Adrenal gland (tissue), 9 donors: ENCODE measurements at regions not wholly inside any gene's neighbourhood (a gene's known extent, or its start where the extent isn't known, plus 50 kb on each side); places are given as distances from the start of the nearest gene placed in this dataset.
"Not testable (repeated sequence)": the region's sequence is repeated elsewhere in the genome, so short reads cannot be mapped to it uniquely, and the experiment has no call there.

Source experiments
- DNase-seq, 7 donors: peaks; one replicate each; pipeline ENCODE4 v3.0.0-alpha.2; 2019 to 2020
- H3K27ac ChIP-seq, 5 donors: fragments of 200-600 bp; sonication (generic) in 4 of 5; 1 replicate in 3 of 5; 2 replicates in 2 of 5; pipeline versions ENCODE4 v1.5.1 to v1.8.0; 2016 to 2020; ENCODE audit warnings: mild to moderate bottlenecking in 1 of 5
- H3K27me3 ChIP-seq: fragments of 200-600 bp; 2 replicates; pipeline ENCODE4 v1.8.0; 2021
- H3K36me3 ChIP-seq, 2 donors: fragments of 200-600 bp; replicated peaks in 1 of 2; 1 replicate in 1 of 2; 2 replicates in 1 of 2; pipeline versions ENCODE4 v1.5.1 to v1.8.0; 2018 to 2022
- H3K4me1 ChIP-seq, 2 donors: fragments of 200-600 bp; replicated peaks in 1 of 2; 1 replicate in 1 of 2; 2 replicates in 1 of 2; pipeline versions ENCODE4 v1.5.1 to v1.8.0; 2018 to 2021
- H3K4me3 ChIP-seq, 4 donors: fragments of 200-600 bp; sonication (generic) in 3 of 4; one replicate each; pipeline ENCODE4 v1.5.1; 2016 to 2018
- H3K9me3 ChIP-seq, 3 donors: fragments of 200-600 bp; sonication (generic) in 1 of 3; replicated peaks in 1 of 3; 1 replicate in 2 of 3; 2 replicates in 1 of 3; pipeline versions ENCODE4 v1.5.1 to v1.8.0; 2016 to 2021
- CTCF ChIP-seq, 6 experiments: fragments of 450-650 bp in 4 of 6; fragments of 200-600 bp in 2 of 6; sonication (generic) in 1 of 6; IDR thresholded peaks; 1 replicate in 5 of 6; 2 replicates in 1 of 6; pipeline versions ENCODE4 v1.5.1 to v1.8.0; 2016 to 2021; ENCODE audit warnings: antibody characterized with exemption in 6 of 6, mild to moderate bottlenecking in 2 of 6, moderate library complexity in 1 of 6
- POLR2A ChIP-seq, 2 donors: fragments of 450-650 bp; IDR thresholded peaks; one replicate each; pipeline ENCODE4 v1.6.1; 2017; ENCODE audit warnings: antibody characterized with exemption in 2 of 2, mild to moderate bottlenecking in 2 of 2, moderate library complexity in 1 of 2
- WGBS, 4 donors: extraction: QIAGEN DNeasy Blood & Tissue Kit in 2 of 4; methylation state at CpG; one replicate each; pipeline versions ENCODE4 v1.1.5 to v1.1.7; 2013 to 2017; 5-methylcytosine and 5-hydroxymethylcytosine counted together
- intact Hi-C, 2 donors: fragments of 100-400 bp; cut with DNase I; formaldehyde crosslinking; loops; one replicate each; pipeline versions ENCODE4 v1.14.1 to v1.15.0; 2022 to 2023
- donor health status: healthy with polysubstance abuse.
- donor health status: Bipolar disorder and iron deficiency.
- donor health status: DM: yes; HTN: yes; CAD: no.
- donor health status: DM: no; HTN: no; CAD: no.
- donor health status: DM: no; HTN: no; CAD: no.

DNA sequence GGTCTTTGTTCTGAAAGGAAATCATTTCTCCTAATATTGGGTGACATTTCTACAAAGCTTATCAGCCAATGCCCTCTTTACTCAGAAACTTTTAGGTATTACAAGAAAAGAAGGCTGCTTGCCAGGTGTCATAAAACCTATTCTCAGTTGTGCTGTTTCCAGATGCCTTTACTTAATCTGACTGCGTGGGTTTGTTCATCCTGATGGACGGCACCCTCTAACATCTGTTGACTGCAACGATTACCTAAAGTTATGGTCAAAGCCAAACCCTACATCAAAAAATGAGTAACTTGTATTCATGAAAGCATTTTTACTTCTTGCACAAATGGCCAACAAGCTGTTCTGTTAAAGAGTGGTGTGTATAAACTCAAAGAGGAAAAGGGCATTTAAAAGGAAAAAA, 207.7 kb upstream of the PDZRN3 start:
- intact Hi-C loops: no loop called here
- TF ChIP-seq POLR2A (IDR thresholded peaks at IDR 0.05) (no peak), CTCF (IDR thresholded peaks at IDR 0.05) (no peak)
- no peaks in the 10 kb centered on the region for H3K4me1 ChIP-seq
- H3K9me3 ChIP-seq: no peaks in the 10 kb centered on the region
- no peaks in the 10 kb centered on the region for H3K36me3 ChIP-seq
- no peak overlapping the region for H3K4me3 ChIP-seq
- no peak for DNase-seq
- H3K27ac ChIP-seq: no peak overlapping the region
- H3K27me3 ChIP-seq: no peaks in the 10 kb centered on the region
- 33 to 74% (median 56%) methylated on average over 3 of the region's 3 CpGs for WGBS, 4 donors

DNA sequence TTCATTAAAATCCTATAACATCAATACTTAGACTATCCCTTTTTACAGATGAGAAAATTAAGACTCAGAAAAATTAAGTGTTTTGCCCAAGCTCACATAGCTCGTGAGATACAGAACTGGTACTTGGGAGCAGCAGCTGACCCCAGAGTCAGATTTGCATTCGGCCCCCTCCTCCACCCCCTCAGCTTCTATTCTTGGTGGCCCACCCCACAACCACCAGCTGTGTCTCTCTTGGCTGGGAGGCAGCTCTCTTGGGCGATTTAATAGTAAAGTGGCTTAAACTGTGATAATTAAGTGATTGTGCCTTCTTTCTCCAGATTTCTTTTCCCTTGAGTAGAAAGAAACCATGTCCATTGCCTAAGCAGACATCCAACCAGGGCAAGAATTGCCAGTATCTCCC, 203.6 kb upstream of the PDZRN3 start:
- H3K4me3 ChIP-seq: no peak overlapping the region
- TF ChIP-seq POLR2A (IDR thresholded peaks at IDR 0.05) (no peak), CTCF (IDR thresholded peaks at IDR 0.05) (no peak)
- H3K27me3 ChIP-seq: no peaks in the 10 kb centered on the region
- H3K9me3 ChIP-seq: no peaks in the 10 kb centered on the region
- DNase-seq: no peak
- no peaks in the 10 kb centered on the region for H3K36me3 ChIP-seq
- peaks cover 0 to 6% of the 10 kb centered on the region in 2 donors for H3K4me1 ChIP-seq
- 58 to 75% (median 68%) methylated on average over 3 of the region's 3 CpGs for WGBS, 4 donors
- intact Hi-C loops: no loop called here
- H3K27ac ChIP-seq: peak overlapping the region in 1 of 5 donors; percentile 45

DNA sequence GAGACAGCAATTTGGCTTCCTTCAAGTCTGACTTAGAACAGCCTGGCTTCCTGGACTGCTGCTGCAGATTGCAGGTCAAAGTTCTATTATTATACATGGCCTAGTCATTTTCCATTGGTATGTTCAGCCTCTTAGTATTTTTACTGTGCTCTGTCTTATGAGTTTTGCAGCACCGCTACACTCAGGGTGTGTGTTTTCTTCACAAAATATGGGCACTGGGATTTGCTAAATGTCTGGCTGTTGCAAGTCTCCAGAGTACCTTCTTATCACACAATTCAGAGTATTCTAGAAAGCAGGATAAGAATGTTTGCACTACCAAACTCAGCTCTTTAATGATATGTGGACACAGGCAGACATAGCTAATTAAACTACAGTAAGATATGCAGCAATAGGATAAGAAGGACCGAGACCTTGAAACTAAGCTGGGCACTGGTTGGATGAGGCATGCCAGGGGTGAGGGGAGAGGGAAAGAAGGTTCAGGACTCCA, 203.0 kb upstream of the PDZRN3 start:
- Histone ChIP-seq H3K4me1 (peaks cover 0 to 12% of the 10 kb centered on the region in 2 donors), H3K9me3 (no peaks in the 10 kb centered on the region), H3K27ac (peak overlapping the region in 1 of 5 donors; percentile 20), H3K36me3 (no peaks in the 10 kb centered on the region), H3K27me3 (no peaks in the 10 kb centered on the region), H3K4me3 (no peak overlapping the region)
- no peak for DNase-seq
- TF ChIP-seq POLR2A (IDR thresholded peaks at IDR 0.05) (no peak), CTCF (IDR thresholded peaks at IDR 0.05) (no peak)
- intact Hi-C loops: no loop called here
- WGBS, 4 donors: 68 to 85% (median 77%) methylated on average over 2 of the region's 2 CpGs

DNA sequence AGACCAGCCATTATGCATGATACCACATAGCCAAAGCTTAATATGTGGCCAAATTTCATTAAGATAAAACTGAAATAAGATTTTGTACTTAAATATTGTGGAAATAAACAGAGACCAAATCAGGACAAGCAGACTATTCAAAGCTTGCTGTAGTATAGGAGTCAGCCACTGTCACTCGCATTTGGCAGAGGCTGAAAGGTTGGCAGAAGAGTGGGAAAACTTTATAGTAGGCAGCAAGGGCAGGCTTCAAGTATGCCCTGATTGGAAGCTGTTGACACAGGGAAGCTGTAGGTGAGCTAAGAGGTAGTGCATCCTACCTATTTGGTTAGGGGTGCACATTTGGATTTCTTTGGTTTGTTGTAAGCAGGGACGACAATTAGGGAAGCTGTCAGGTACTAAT, 202.5 kb upstream of the PDZRN3 start:
- H3K4me1 ChIP-seq: peaks cover 0 to 14% of the 10 kb centered on the region in 2 donors
- peak overlapping the region in 1 of 5 donors; percentile 57 for H3K27ac ChIP-seq
- intact Hi-C loops: no loop called here
- TF ChIP-seq POLR2A (IDR thresholded peaks at IDR 0.05): no peak
- TF ChIP-seq CTCF (IDR thresholded peaks at IDR 0.05): no peak
- no peaks in the 10 kb centered on the region for H3K27me3 ChIP-seq
- no peaks in the 10 kb centered on the region for H3K9me3 ChIP-seq
- no peak overlapping the region for H3K4me3 ChIP-seq
- WGBS, 4 donors: 65 to 81% (median 68%) methylated on average over 1 to 2 of the region's 2 CpGs
- no peaks in the 10 kb centered on the region for H3K36me3 ChIP-seq
- DNase-seq: no peak

- H3K36me3 ChIP-seq, intact Hi-C loops, H3K9me3 ChIP-seq, DNase-seq, H3K27me3 ChIP-seq, H3K4me3 ChIP-seq: not testable (repeated sequence)
- Histone ChIP-seq H3K27ac (peak overlapping the region in 1 of 5 donors; percentile 4), H3K4me1 (peaks cover 0 to 24% of the 10 kb centered on the region in 2 donors)
These were observed 196.2 kb upstream of the PDZRN3 start for GRCh38 chr3:73820896-73821295.
